ENCODE measurements at regions not wholly inside any gene's neighbourhood (a gene's known extent, or its start where the extent isn't known, plus 50 kb on each side); places are given as distances from the start of the nearest gene placed in this dataset.

DNA sequence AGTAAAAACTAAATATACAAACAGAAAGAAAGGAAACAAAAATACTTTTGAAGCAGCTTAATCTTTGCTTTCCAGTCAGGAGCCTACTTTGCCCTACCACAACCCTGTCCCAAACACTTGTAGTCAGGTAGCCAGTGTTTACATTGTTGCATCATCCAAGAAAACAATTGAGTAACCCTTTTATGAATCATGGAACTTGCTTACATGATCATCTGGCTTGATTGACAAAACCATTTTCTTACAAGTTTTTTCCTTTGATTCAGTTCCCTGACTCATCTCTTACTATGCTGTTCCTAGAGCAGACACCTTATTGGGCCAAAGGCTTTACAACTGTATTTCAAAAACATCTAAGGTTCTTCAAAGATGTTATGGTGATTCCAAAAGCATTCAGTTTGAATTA is 740.1 kb downstream of the KLHL13 start:
- no peak for TF ChIP-seq BHLHE40 (IDR thresholded peaks at IDR 0.05; ENCODE audit: borderline replicate concordance)
- no peak for TF ChIP-seq SP1 (IDR thresholded peaks at IDR 0.05)
- TF ChIP-seq SUZ12 (IDR thresholded peaks at IDR 0.05) = no peak
- no peak for TF ChIP-seq FOXM1 (IDR thresholded peaks at IDR 0.05; ENCODE audit: borderline replicate concordance)
- TF ChIP-seq, protein P1, sequence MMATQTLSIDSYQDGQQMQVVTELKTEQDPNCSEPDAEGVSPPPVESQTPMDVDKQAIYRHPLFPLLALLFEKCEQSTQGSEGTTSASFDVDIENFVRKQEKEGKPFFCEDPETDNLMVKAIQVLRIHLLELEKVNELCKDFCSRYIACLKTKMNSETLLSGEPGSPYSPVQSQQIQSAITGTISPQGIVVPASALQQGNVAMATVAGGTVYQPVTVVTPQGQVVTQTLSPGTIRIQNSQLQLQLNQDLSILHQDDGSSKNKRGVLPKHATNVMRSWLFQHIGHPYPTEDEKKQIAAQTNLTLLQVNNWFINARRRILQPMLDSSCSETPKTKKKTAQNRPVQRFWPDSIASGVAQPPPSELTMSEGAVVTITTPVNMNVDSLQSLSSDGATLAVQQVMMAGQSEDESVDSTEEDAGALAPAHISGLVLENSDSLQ (IDR thresholded peaks at IDR 0.05) = no peak
- TF ChIP-seq FOXK2 (IDR thresholded peaks at IDR 0.05) = no peak
- no peak for TF ChIP-seq ELF4 (IDR thresholded peaks at IDR 0.05)
- TF ChIP-seq LEF1 (IDR thresholded peaks at IDR 0.05; ENCODE audit: borderline replicate concordance) = no peak
- TF ChIP-seq HDGF (IDR thresholded peaks at IDR 0.05; ENCODE audit: borderline replicate concordance) = no peak
- no peak for TF ChIP-seq NFRKB (IDR thresholded peaks at IDR 0.05)
- no peak for TF ChIP-seq ZNF384 (IDR thresholded peaks at IDR 0.05)
- TF ChIP-seq TARDBP (IDR thresholded peaks at IDR 0.05) = no peak
- no peak for TF ChIP-seq L3MBTL2 (conservative IDR thresholded peaks at IDR 0.05)
- no peak for TF ChIP-seq CTBP1 (IDR thresholded peaks at IDR 0.05; ENCODE audit: borderline replicate concordance)
- TF ChIP-seq FOXA1 (IDR thresholded peaks at IDR 0.05) = no peak
- no peak for TF ChIP-seq ARNT (IDR thresholded peaks at IDR 0.05)
- CTCF ChIA-PET = no interaction called here
- POLR2A ChIA-PET = no interaction called here
- no peak for DNase-seq (ENCODE audit: extremely low spot score)

DNA sequence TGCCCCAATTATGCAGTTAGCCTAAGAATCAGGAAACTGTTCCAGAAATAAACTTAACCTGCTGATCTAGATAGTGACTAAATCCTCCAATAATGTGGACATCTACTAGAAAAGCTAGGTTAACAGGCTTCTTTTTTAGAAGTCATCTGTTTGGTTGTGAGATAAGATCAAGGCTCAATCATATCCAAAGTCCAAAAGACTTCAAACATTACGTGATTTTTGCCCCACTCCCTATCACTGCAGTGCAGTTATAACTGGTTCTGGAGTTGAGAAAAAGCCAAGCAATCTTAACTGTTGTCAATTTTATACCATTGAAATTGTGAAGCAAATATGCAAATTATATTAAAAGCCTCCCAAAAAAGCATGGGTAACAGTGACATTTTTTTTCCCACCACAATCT is 781.4 kb downstream of the KLHL13 start:
- CTCF ChIA-PET = no interaction called here
- POLR2A ChIA-PET = no interaction called here
- TF ChIP-seq, protein P1 (IDR thresholded peaks at IDR 0.05) = no peak
- TF ChIP-seq SP1 (IDR thresholded peaks at IDR 0.05) = no peak
- no peak for TF ChIP-seq ELF4 (IDR thresholded peaks at IDR 0.05)
- no peak for TF ChIP-seq FOXM1 (IDR thresholded peaks at IDR 0.05; ENCODE audit: borderline replicate concordance)
- TF ChIP-seq ARNT (IDR thresholded peaks at IDR 0.05) = no peak
- no peak for TF ChIP-seq NFRKB (IDR thresholded peaks at IDR 0.05)
- no peak for TF ChIP-seq L3MBTL2 (conservative IDR thresholded peaks at IDR 0.05)
- no peak for TF ChIP-seq LEF1 (IDR thresholded peaks at IDR 0.05; ENCODE audit: borderline replicate concordance)
- no peak for TF ChIP-seq SUZ12 (IDR thresholded peaks at IDR 0.05)
- TF ChIP-seq CTBP1 (IDR thresholded peaks at IDR 0.05; ENCODE audit: borderline replicate concordance) = no peak
- TF ChIP-seq BHLHE40 (IDR thresholded peaks at IDR 0.05; ENCODE audit: borderline replicate concordance) = no peak
- no peak for TF ChIP-seq HDGF (IDR thresholded peaks at IDR 0.05; ENCODE audit: borderline replicate concordance)
- no peak for DNase-seq (ENCODE audit: extremely low spot score)

DNA sequence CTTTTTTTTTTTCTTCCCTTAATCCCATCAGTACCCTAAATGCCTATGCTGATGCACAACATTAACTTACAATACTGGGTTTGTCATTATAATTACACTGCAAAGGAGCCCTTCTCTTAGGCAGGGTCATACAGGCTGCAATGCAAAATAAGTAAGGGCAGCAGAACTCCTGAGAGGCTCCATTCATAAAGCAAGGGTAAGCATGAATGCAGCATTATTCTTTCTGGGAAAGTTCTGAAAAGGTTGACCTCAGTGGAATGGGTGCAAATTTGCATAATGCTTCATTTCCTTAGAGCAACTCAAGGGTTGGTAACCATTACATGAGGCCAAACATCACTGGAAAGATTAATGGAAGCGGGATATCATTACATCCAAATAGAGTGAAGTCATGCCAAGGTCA is 789.2 kb downstream of the KLHL13 start:
- TF ChIP-seq, protein P1 (IDR thresholded peaks at IDR 0.05) = no peak
- TF ChIP-seq LEF1 (IDR thresholded peaks at IDR 0.05; ENCODE audit: borderline replicate concordance) (no peak), ZNF384 (IDR thresholded peaks at IDR 0.05) (no peak), FOXA1 (IDR thresholded peaks at IDR 0.05) (no peak), BHLHE40 (IDR thresholded peaks at IDR 0.05; ENCODE audit: borderline replicate concordance) (no peak), CTBP1 (IDR thresholded peaks at IDR 0.05; ENCODE audit: borderline replicate concordance) (no peak), L3MBTL2 (conservative IDR thresholded peaks at IDR 0.05) (no peak), SP1 (IDR thresholded peaks at IDR 0.05) (no peak), HDGF (IDR thresholded peaks at IDR 0.05; ENCODE audit: borderline replicate concordance) (no peak), SUZ12 (IDR thresholded peaks at IDR 0.05) (no peak), NFRKB (IDR thresholded peaks at IDR 0.05) (no peak), ARNT (IDR thresholded peaks at IDR 0.05) (no peak), ELF4 (IDR thresholded peaks at IDR 0.05) (no peak), FOXK2 (IDR thresholded peaks at IDR 0.05) (no peak), FOXM1 (IDR thresholded peaks at IDR 0.05; ENCODE audit: borderline replicate concordance) (no peak), TARDBP (IDR thresholded peaks at IDR 0.05) (no peak)
- DNase-seq (ENCODE audit: extremely low spot score) = no peak
- POLR2A ChIA-PET = no interaction called here
- CTCF ChIA-PET = no interaction called here

DNA sequence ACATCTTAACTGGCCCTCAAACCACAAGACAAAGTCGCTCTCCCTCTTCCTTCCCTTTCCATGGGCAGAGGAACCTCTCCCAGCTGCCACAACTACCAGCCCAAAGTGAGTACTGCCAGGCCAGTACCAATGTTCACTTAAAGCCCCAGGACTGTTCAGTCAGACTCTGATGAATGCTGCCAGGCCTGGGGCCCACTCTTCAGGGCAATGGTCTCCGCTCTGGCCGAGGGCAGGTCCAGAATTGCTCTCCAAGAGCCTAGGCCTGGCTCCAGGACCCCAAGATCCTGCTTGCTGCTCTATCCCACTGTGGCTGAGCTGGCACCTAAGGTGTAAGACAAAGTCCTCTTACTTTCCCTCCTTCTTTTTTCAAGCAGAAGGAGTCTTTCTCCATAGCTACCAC is 790.9 kb downstream of the KLHL13 start:
- ChIA-PET POLR2A (no interaction called here), CTCF (interaction anchor here (0.6 kb wide), 1 partner anchor 254 kb away, joined by 3 read pairs; no protein-coding TSS in a partner anchor)

DNA sequence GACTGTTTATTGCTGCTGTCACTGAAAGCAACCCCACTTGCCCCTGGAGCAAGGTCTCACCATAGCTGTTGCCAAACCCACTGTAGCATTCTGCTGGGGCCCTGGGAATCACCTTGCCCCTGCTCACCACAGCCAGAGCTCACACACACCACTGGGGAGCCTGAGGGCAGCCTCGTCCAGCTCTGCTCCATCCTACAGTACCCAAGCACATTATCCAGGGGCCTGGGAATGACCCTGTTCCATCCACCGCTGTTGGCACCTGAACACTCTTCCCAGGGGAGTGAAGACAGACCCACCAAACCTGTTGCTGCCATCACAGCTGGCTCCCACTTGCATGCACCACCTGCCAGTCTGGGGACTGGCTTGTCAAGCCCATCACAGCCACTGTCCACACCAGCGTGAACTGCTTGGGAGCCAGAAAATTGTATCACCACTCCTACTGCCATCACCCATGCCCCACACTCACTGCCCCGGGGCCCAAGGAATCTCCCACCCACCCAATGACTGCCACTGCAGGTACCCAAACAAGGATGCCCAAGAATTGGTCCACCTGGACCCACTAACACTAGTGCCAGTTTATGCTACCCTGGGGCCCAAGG is 811.3 kb downstream of the KLHL13 start:
- no peak for DNase-seq (ENCODE audit: extremely low spot score)
- TF ChIP-seq FOXA1 (IDR thresholded peaks at IDR 0.05) (no peak), SP1 (IDR thresholded peaks at IDR 0.05) (no peak), ELF4 (IDR thresholded peaks at IDR 0.05) (no peak), HDGF (IDR thresholded peaks at IDR 0.05; ENCODE audit: borderline replicate concordance) (no peak), TARDBP (IDR thresholded peaks at IDR 0.05) (no peak), FOXM1 (IDR thresholded peaks at IDR 0.05; ENCODE audit: borderline replicate concordance) (no peak)
- TF ChIP-seq, protein P1 (IDR thresholded peaks at IDR 0.05) = no peak
- POLR2A ChIA-PET = no interaction called here
- CTCF ChIA-PET = no interaction called here

More for the DNA sequence above, 790.9 kb downstream of the KLHL13 start:
- no peak for TF ChIP-seq FOXK2 (IDR thresholded peaks at IDR 0.05)
- TF ChIP-seq L3MBTL2 (conservative IDR thresholded peaks at IDR 0.05) = no peak
- TF ChIP-seq SUZ12 (IDR thresholded peaks at IDR 0.05) = no peak
- TF ChIP-seq CTBP1 (IDR thresholded peaks at IDR 0.05; ENCODE audit: borderline replicate concordance) = no peak
- TF ChIP-seq SP1 (IDR thresholded peaks at IDR 0.05) = no peak
- TF ChIP-seq TARDBP (IDR thresholded peaks at IDR 0.05) = no peak
- TF ChIP-seq, protein P1 (IDR thresholded peaks at IDR 0.05) = no peak
- no peak for TF ChIP-seq FOXA1 (IDR thresholded peaks at IDR 0.05)
- no peak for TF ChIP-seq FOXM1 (IDR thresholded peaks at IDR 0.05; ENCODE audit: borderline replicate concordance)
- no peak for TF ChIP-seq ARNT (IDR thresholded peaks at IDR 0.05)
- TF ChIP-seq LEF1 (IDR thresholded peaks at IDR 0.05; ENCODE audit: borderline replicate concordance) = no peak
- no peak for TF ChIP-seq NFRKB (IDR thresholded peaks at IDR 0.05)
- DNase-seq (ENCODE audit: extremely low spot score) = no peak

Data from HEK293T (cell line).